ENCODE measurements at regions not wholly inside any gene's neighbourhood (a gene's known extent, or its start where the extent isn't known, plus 50 kb on each side); places are given as distances from the start of the nearest gene placed in this dataset.

DNA sequence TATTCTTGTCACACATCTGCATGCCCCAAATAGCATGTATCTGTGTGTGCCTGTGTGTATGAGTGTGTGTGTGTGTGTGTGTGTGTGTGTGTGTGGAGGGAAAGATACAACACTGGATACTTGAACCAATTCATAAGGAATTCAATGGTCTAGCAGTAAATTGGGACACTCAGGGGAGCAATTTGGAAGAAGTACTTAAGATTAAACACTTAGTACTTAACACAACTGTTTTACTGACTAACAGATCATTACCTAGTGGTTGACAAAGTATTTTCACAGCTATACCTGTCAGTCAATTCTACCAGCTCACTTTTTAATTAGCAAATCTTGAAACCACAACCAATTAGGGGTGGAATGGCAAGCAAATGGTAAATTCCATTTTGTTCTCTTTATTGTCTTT, 1024.1 kb downstream of the TMEM182 start:
- TF ChIP-seq POLR2A (IDR thresholded peaks at IDR 0.05) = no peak
- TF ChIP-seq, protein P1, sequence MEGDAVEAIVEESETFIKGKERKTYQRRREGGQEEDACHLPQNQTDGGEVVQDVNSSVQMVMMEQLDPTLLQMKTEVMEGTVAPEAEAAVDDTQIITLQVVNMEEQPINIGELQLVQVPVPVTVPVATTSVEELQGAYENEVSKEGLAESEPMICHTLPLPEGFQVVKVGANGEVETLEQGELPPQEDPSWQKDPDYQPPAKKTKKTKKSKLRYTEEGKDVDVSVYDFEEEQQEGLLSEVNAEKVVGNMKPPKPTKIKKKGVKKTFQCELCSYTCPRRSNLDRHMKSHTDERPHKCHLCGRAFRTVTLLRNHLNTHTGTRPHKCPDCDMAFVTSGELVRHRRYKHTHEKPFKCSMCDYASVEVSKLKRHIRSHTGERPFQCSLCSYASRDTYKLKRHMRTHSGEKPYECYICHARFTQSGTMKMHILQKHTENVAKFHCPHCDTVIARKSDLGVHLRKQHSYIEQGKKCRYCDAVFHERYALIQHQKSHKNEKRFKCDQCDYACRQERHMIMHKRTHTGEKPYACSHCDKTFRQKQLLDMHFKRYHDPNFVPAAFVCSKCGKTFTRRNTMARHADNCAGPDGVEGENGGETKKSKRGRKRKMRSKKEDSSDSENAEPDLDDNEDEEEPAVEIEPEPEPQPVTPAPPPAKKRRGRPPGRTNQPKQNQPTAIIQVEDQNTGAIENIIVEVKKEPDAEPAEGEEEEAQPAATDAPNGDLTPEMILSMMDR (IDR thresholded peaks at IDR 0.05) = no peak

All from Peyer's patch (tissue), 4 donors.